ENCODE measurements at regions not wholly inside any gene's neighbourhood (a gene's known extent, or its start where the extent isn't known, plus 50 kb on each side); places are given as distances from the start of the nearest gene placed in this dataset.

DNA sequence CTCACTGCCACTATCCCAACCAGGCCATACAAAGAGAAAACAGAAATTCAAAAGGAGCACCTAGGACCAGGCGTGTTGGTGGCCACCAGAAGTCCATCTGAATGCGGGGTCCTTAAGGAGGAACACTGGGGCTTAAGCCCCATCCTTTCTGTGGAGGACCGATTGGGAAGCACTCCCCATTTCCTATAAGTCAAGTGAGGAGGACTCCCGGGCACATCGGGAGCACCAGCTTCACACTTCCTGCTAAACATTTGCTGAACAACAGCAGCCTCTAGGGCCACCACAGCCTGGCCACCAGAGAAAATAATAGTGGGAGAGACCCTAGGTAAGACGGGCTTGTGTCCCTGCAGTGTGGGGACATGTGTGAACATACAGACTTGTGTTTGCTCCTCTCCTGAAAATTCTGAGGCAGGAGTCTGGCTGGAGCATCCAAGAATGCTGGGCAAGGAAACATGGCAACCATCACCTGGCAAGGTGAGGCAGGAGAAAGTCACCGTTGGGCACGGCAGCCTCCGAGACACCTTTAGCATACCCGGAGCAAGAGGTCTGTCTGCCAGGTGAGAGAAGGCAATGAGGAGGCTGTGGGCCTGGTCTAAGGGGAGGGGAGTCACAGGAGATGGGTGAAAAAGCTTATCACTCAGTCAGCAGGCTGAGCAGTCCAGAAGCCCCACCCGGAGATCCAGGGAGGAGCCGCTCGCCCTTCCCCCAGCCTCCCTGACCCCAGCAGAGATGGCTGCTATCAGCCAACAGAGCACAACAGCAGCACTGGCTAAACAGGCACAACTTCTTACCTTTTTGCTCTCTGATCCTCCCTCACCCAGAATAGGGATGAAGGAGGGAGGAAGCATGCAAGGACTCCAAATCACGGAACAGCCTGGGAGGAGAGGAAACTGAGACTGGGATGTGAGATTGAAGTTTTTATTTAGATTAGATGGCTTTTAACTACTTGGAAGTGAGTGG, 282.3 kb downstream of the EIPR1 start:
- TF ChIP-seq, protein P1, sequence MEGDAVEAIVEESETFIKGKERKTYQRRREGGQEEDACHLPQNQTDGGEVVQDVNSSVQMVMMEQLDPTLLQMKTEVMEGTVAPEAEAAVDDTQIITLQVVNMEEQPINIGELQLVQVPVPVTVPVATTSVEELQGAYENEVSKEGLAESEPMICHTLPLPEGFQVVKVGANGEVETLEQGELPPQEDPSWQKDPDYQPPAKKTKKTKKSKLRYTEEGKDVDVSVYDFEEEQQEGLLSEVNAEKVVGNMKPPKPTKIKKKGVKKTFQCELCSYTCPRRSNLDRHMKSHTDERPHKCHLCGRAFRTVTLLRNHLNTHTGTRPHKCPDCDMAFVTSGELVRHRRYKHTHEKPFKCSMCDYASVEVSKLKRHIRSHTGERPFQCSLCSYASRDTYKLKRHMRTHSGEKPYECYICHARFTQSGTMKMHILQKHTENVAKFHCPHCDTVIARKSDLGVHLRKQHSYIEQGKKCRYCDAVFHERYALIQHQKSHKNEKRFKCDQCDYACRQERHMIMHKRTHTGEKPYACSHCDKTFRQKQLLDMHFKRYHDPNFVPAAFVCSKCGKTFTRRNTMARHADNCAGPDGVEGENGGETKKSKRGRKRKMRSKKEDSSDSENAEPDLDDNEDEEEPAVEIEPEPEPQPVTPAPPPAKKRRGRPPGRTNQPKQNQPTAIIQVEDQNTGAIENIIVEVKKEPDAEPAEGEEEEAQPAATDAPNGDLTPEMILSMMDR (IDR thresholded peaks at IDR 0.05 in 2 of 3, conservative IDR thresholded peaks at IDR 0.05 in 1 of 3; ENCODE audit: borderline replicate concordance in 1 of 3, insufficient read depth in 1 of 3, low read depth in 2 of 3, low read length in 2 of 3), result no peak
- TF ChIP-seq, protein P2, sequence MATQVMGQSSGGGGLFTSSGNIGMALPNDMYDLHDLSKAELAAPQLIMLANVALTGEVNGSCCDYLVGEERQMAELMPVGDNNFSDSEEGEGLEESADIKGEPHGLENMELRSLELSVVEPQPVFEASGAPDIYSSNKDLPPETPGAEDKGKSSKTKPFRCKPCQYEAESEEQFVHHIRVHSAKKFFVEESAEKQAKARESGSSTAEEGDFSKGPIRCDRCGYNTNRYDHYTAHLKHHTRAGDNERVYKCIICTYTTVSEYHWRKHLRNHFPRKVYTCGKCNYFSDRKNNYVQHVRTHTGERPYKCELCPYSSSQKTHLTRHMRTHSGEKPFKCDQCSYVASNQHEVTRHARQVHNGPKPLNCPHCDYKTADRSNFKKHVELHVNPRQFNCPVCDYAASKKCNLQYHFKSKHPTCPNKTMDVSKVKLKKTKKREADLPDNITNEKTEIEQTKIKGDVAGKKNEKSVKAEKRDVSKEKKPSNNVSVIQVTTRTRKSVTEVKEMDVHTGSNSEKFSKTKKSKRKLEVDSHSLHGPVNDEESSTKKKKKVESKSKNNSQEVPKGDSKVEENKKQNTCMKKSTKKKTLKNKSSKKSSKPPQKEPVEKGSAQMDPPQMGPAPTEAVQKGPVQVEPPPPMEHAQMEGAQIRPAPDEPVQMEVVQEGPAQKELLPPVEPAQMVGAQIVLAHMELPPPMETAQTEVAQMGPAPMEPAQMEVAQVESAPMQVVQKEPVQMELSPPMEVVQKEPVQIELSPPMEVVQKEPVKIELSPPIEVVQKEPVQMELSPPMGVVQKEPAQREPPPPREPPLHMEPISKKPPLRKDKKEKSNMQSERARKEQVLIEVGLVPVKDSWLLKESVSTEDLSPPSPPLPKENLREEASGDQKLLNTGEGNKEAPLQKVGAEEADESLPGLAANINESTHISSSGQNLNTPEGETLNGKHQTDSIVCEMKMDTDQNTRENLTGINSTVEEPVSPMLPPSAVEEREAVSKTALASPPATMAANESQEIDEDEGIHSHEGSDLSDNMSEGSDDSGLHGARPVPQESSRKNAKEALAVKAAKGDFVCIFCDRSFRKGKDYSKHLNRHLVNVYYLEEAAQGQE (IDR thresholded peaks at IDR 0.05; ENCODE audit: low read depth), result no peak
- no peak for TF ChIP-seq POLR2A (IDR thresholded peaks at IDR 0.05; ENCODE audit: borderline replicate concordance, extremely low read depth, insufficient read depth, insufficient read length)
- no peak for TF ChIP-seq JUND (IDR thresholded peaks at IDR 0.05)
- TF ChIP-seq EZH2phosphoT487 (IDR thresholded peaks at IDR 0.05; ENCODE audit: borderline replicate concordance), result no peak
- TF ChIP-seq SP1 (IDR thresholded peaks at IDR 0.05; ENCODE audit: low read depth), result no peak
- TF ChIP-seq ZNF274 (IDR thresholded peaks at IDR 0.05; ENCODE audit: low read depth, low read length), result no peak
- no peak for TF ChIP-seq YY1 (IDR thresholded peaks at IDR 0.05; ENCODE audit: extremely low read depth, insufficient replicate concordance, low read depth, low read length)
- TF ChIP-seq SIN3A (IDR thresholded peaks at IDR 0.05; ENCODE audit: low read depth), result no peak
- TF ChIP-seq EZH2 (IDR thresholded peaks at IDR 0.05), result no peak
- TF ChIP-seq RAD21 (IDR thresholded peaks at IDR 0.05; ENCODE audit: low read depth), result no peak
- no peak for TF ChIP-seq FOSL1 (IDR thresholded peaks at IDR 0.05; ENCODE audit: low read depth)
- TF ChIP-seq, protein P3, sequence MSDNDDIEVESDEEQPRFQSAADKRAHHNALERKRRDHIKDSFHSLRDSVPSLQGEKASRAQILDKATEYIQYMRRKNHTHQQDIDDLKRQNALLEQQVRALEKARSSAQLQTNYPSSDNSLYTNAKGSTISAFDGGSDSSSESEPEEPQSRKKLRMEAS (IDR thresholded peaks at IDR 0.05), result no peak

Measured in HCT116 (cell line).